Caco-2 (cell line): ENCODE measurements at regions not wholly inside any gene's neighbourhood (a gene's known extent, or its start where the extent isn't known, plus 50 kb on each side); places are given as distances from the start of the nearest gene placed in this dataset.

ENCODE experiments used
- BruUV-seq: library from RNA; stranded (reverse); fragments of 400-500 nt; replicated peaks from 2 replicates; lab custom pipeline; 2021; lab: Mats Ljungman, UMichigan
- CTCF ChIA-PET: fragments of 300-600 bp; sonication (Branson Sonifier 250); formaldehyde crosslinking; loops from one replicate; lab custom pipeline; 2022; ENCODE audit warnings: antibody characterized with exemption; lab: Charles Lee
- POLR2A ChIA-PET: fragments of 300-600 bp; sonication (Branson Sonifier 250); formaldehyde crosslinking; loops from one replicate; lab custom pipeline; 2022; ENCODE audit warnings: antibody characterized with exemption; lab: Charles Lee
- DNase-seq, 2 experiments: peaks; one replicate each; pipeline versions ENCODE4 v3.0.0 to v3.0.0-alpha.2; 2020 to 2022
- H3K27me3 ChIP-seq: replicated peaks from 2 replicates; pipeline ENCODE4 v1.6.0; 2011; ENCODE audit warnings: low read length; ENCODE audit not compliant: control insufficient read depth, insufficient read depth
- H3K36me3 ChIP-seq: 2 replicates; pipeline ENCODE4 v1.5.1; 2011; ENCODE audit warnings: low read length; ENCODE audit not compliant: control insufficient read depth, insufficient read depth
- H3K4me1 ChIP-seq: fragments of 250-450 bp; sonication (Bioruptor Pico); 2 replicates; pipeline ENCODE4 v1.5.1; 2020; ENCODE audit warnings: mild to moderate bottlenecking
- H3K4me3 ChIP-seq: 2 replicates; pipeline ENCODE4 v1.5.1; 2011; ENCODE audit warnings: low read depth, mild to moderate bottlenecking, control low read depth, low read length
- H3K9me3 ChIP-seq: fragments of 250-450 bp; sonication (Bioruptor Pico); 2 replicates; pipeline ENCODE4 v1.5.1; 2020; ENCODE audit warnings: mild to moderate bottlenecking, moderate library complexity
- H3K27ac Mint-ChIP-seq: one replicate; pipeline ENCODE4 v1.8.0; 2022; ENCODE audit warnings: mixed read lengths; ENCODE audit not compliant: unreplicated experiment
- H3K27me3 Mint-ChIP-seq: one replicate; pipeline ENCODE4 v1.8.0; 2022; ENCODE audit warnings: mixed read lengths; ENCODE audit not compliant: insufficient read depth, unreplicated experiment
- H3K36me3 Mint-ChIP-seq: one replicate; pipeline ENCODE4 v1.8.0; 2022; ENCODE audit warnings: mild to moderate bottlenecking, mixed read lengths; ENCODE audit not compliant: insufficient read depth, unreplicated experiment
- H3K4me1 Mint-ChIP-seq: one replicate; pipeline ENCODE4 v1.8.0; 2022; ENCODE audit warnings: low read depth, mixed read lengths; ENCODE audit not compliant: unreplicated experiment
- H3K4me3 Mint-ChIP-seq: one replicate; pipeline ENCODE4 v1.8.0; 2022; ENCODE audit warnings: mild to moderate bottlenecking, moderate library complexity, mixed read lengths; ENCODE audit not compliant: unreplicated experiment
- H3K9me3 Mint-ChIP-seq: one replicate; pipeline ENCODE4 v1.8.0; 2022; ENCODE audit warnings: mixed read lengths; ENCODE audit not compliant: unreplicated experiment
- intact Hi-C: fragments of 100-400 bp; cut with micrococcal nuclease; formaldehyde crosslinking; loops from one replicate; pipeline ENCODE4 v1.10.0; 2022; ENCODE audit not compliant: unreplicated experiment
- TF ChIP-seq, protein P1 (sequence below), 2 experiments: fragments of 200-600 bp in 1 of 2; IDR thresholded peaks; 1 replicate in 1 of 2; 2 replicates in 1 of 2; pipeline versions ENCODE4 v1.5.1 to v1.8.0; 2011 to 2022; ENCODE audit warnings: antibody characterized with exemption in 1 of 2, control low read depth in 1 of 2, inconsistent platforms in 1 of 2, low read depth in 1 of 2, low read length in 1 of 2, mild to moderate bottlenecking in 1 of 2, moderate library complexity in 1 of 2; ENCODE audit not compliant: insufficient read depth in 1 of 2, severe bottlenecking in 1 of 2, unreplicated experiment in 1 of 2

DNA sequence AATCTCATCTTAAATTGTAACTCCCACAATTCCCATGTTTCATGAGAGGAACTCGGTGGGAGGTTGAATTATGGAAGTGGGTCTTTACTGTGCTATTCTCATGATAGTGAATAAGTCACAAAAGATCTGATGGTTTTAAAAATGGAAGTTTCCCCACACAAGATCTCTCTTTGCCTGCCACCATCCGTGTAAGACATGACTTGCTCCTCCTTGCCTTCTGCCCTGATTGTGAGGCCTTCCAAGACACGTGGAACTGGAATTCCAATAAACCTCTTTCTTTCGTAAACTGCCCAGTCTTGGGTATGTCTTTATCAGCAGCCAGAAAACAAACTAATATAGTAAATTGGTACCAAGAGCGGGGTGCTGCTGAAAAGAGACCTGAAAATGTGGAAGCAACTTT, 761.6 kb upstream of the RGS18 start:
- no peaks in the 10 kb centered on the region; the same call in 1 of the 2 replicates for H3K9me3 ChIP-seq
- TF ChIP-seq, protein P1, sequence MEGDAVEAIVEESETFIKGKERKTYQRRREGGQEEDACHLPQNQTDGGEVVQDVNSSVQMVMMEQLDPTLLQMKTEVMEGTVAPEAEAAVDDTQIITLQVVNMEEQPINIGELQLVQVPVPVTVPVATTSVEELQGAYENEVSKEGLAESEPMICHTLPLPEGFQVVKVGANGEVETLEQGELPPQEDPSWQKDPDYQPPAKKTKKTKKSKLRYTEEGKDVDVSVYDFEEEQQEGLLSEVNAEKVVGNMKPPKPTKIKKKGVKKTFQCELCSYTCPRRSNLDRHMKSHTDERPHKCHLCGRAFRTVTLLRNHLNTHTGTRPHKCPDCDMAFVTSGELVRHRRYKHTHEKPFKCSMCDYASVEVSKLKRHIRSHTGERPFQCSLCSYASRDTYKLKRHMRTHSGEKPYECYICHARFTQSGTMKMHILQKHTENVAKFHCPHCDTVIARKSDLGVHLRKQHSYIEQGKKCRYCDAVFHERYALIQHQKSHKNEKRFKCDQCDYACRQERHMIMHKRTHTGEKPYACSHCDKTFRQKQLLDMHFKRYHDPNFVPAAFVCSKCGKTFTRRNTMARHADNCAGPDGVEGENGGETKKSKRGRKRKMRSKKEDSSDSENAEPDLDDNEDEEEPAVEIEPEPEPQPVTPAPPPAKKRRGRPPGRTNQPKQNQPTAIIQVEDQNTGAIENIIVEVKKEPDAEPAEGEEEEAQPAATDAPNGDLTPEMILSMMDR (IDR thresholded peaks at IDR 0.05; ENCODE audit: insufficient read depth in 1 of 2, low read depth in 1 of 2, low read length in 1 of 2, severe bottlenecking in 1 of 2, unreplicated experiment in 1 of 2) = no peak
- no peak overlapping the region for H3K27ac Mint-ChIP-seq
- no peak overlapping the region for H3K4me3 ChIP-seq
- no peaks in the 10 kb centered on the region for H3K27me3 Mint-ChIP-seq
- H3K36me3 ChIP-seq = no peaks in the 10 kb centered on the region
- intact Hi-C loops = no loop called here
- no peaks in the 10 kb centered on the region for H3K4me1 Mint-ChIP-seq
- H3K9me3 Mint-ChIP-seq = peaks cover 24% of the 10 kb centered on the region
- POLR2A ChIA-PET = no interaction called here
- CTCF ChIA-PET = no interaction called here
- no peaks in the 10 kb centered on the region for H3K4me1 ChIP-seq
- BruUV-seq = no TSS peak
- no peaks in the 10 kb centered on the region for H3K36me3 Mint-ChIP-seq
- H3K4me3 Mint-ChIP-seq = no peak overlapping the region
- no peaks in the 10 kb centered on the region for H3K27me3 ChIP-seq
- DNase-seq = no peak

DNA sequence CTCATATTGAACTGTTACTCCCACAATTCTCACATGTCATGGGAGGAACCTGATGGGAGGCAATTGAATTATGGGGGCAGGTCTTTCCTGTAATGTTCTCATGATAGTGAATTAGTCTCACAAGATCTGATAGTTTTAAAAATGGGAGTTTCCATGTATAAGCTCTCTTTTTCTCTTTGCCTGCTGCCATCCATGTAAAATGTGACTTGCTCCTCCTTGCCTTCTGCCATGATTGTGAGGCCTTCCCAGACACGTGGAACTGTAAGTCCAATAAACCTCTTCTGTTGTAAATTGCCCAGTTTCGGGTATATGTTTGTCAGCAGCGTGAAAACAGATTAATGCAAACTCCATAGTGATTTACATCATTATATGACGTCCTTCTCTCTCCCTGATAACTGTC, 759.7 kb upstream of the RGS18 start:
- H3K9me3 Mint-ChIP-seq = peaks cover 24% of the 10 kb centered on the region

DNA sequence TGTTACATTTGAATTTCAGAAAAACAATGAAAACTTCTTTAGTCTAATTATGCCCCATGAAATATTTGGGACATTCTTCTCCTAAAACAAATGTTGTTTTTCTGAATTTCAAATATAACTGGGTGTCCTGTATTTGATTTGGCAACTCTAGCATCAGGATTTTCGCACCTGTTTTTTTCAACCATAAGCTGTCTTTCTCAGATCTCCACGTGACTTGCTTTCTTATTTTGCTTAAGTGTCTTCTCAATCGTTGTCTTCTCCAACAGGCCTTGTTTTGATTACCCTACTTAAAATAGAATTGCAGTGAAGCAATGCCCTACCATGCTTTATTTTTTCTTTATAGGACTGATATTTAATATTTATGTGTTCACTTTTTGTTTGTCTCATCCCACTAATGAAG, 752.8 kb upstream of the RGS18 start:
- Mint-ChIP-seq H3K36me3 (no peaks in the 10 kb centered on the region), H3K9me3 (no peaks in the 10 kb centered on the region)

More for the DNA sequence above, 759.7 kb upstream of the RGS18 start:
- H3K4me3 ChIP-seq = no peak overlapping the region
- no peaks in the 10 kb centered on the region for H3K27me3 ChIP-seq
- Mint-ChIP-seq H3K27ac (no peak overlapping the region), H3K4me1 (no peaks in the 10 kb centered on the region), H3K27me3 (no peaks in the 10 kb centered on the region), H3K4me3 (no peak overlapping the region), H3K36me3 (no peaks in the 10 kb centered on the region)
- intact Hi-C loops = no loop called here
- H3K4me1 ChIP-seq = no peaks in the 10 kb centered on the region
- no TSS peak for BruUV-seq
- TF ChIP-seq, protein P1 (IDR thresholded peaks at IDR 0.05; ENCODE audit: insufficient read depth in 1 of 2, low read depth in 1 of 2, low read length in 1 of 2, severe bottlenecking in 1 of 2, unreplicated experiment in 1 of 2) = no peak
- ChIA-PET POLR2A (no interaction called here), CTCF (no interaction called here)
- no peaks in the 10 kb centered on the region for H3K36me3 ChIP-seq
- no peaks in the 10 kb centered on the region; the same call in 1 of the 2 replicates for H3K9me3 ChIP-seq
- DNase-seq = no peak

More for the DNA sequence above, 752.8 kb upstream of the RGS18 start:
- H3K36me3 ChIP-seq = no peaks in the 10 kb centered on the region
- BruUV-seq = no TSS peak
- H3K4me3 ChIP-seq = no peak overlapping the region
- DNase-seq = no peak
- H3K27me3 ChIP-seq = no peaks in the 10 kb centered on the region
- Mint-ChIP-seq H3K4me1 (no peaks in the 10 kb centered on the region), H3K4me3 (no peak overlapping the region), H3K27me3 (no peaks in the 10 kb centered on the region), H3K27ac (no peak overlapping the region)
- TF ChIP-seq, protein P1 (IDR thresholded peaks at IDR 0.05; ENCODE audit: insufficient read depth in 1 of 2, low read depth in 1 of 2, low read length in 1 of 2, severe bottlenecking in 1 of 2, unreplicated experiment in 1 of 2) = no peak
- ChIA-PET POLR2A (no interaction called here), CTCF (no interaction called here)
- intact Hi-C loops = no loop called here
- H3K4me1 ChIP-seq = no peaks in the 10 kb centered on the region
- no peaks in the 10 kb centered on the region for H3K9me3 ChIP-seq
